ENCODE measurements at regions not wholly inside any gene's neighbourhood (a gene's known extent, or its start where the extent isn't known, plus 50 kb on each side); places are given as distances from the start of the nearest gene placed in this dataset.

GRCh38 chr11:45500451-45500850 lies 165.0 kb downstream of the CHST1 start:
- Histone ChIP-seq H3K27ac (no peak overlapping the region), H3K4me1 (no peaks in the 10 kb centered on the region), H3K9me3 (no peaks in the 10 kb centered on the region), H3K27me3 (peaks cover 0 to 17% (median 0%) of the 10 kb centered on the region in 3 donors), H3K4me3 (no peak overlapping the region), H3K36me3 (no peaks in the 10 kb centered on the region)
- ATAC-seq: no peak
- no peak for DNase-seq
- in situ Hi-C loops (cut with MboI; ENCODE audit: low sequenced_read_pairs in 4 of 4): no loop called here
- intact Hi-C loops (cut with DNase I; ENCODE audit: low total_unique reads): no loop called here
- TF ChIP-seq CTCF (IDR thresholded peaks at IDR 0.05 in 4 of 5, conservative IDR thresholded peaks at IDR 0.05 in 1 of 5) (no peak), POLR2A (IDR thresholded peaks at IDR 0.05) (no peak)

GRCh38 chr11:45494738-45495137 lies 170.7 kb downstream of the CHST1 start:
- Histone ChIP-seq H3K36me3 (no peaks in the 10 kb centered on the region), H3K27me3 (peaks cover 0 to 16% (median 3%) of the 10 kb centered on the region in 3 donors), H3K4me3 (no peak overlapping the region), H3K4me1 (no peaks in the 10 kb centered on the region), H3K27ac (no peak overlapping the region), H3K9me3 (no peaks in the 10 kb centered on the region)
- no peak for ATAC-seq
- intact Hi-C loops (cut with DNase I; ENCODE audit: low total_unique reads) (loop anchor here (10.0 kb wide), 1 partner anchor 50 kb away; no protein-coding TSS in a partner anchor), in situ Hi-C loops (cut with MboI; ENCODE audit: low sequenced_read_pairs in 4 of 4) (no loop called here)
- no peak for DNase-seq
- no peak for TF ChIP-seq POLR2A (IDR thresholded peaks at IDR 0.05)
- no peak for TF ChIP-seq CTCF (IDR thresholded peaks at IDR 0.05 in 4 of 5, conservative IDR thresholded peaks at IDR 0.05 in 1 of 5)

- H3K4me3 ChIP-seq: no peak overlapping the region
- H3K4me1 ChIP-seq: no peaks in the 10 kb centered on the region
- ATAC-seq: no peak
- H3K27me3 ChIP-seq: peaks cover 0 to 10% (median 3%) of the 10 kb centered on the region in 3 donors
- in situ Hi-C loops (cut with MboI; ENCODE audit: low sequenced_read_pairs in 4 of 4) (no loop called here), intact Hi-C loops (cut with DNase I; ENCODE audit: low total_unique reads) (no loop called here)
- H3K9me3 ChIP-seq: no peaks in the 10 kb centered on the region
- DNase-seq: no peak
- TF ChIP-seq CTCF (IDR thresholded peaks at IDR 0.05 in 4 of 5, conservative IDR thresholded peaks at IDR 0.05 in 1 of 5) (no peak), POLR2A (IDR thresholded peaks at IDR 0.05) (no peak)
- no peak overlapping the region for H3K27ac ChIP-seq
- no peaks in the 10 kb centered on the region for H3K36me3 ChIP-seq
Observed at GRCh38 chr11:45489281-45489905, 176.0 kb downstream of the CHST1 start.

- peaks cover 0 to 10% (median 4%) of the 10 kb centered on the region in 3 donors for H3K27me3 ChIP-seq
- in situ Hi-C loops (cut with MboI; ENCODE audit: low sequenced_read_pairs in 4 of 4): no loop called here
Observed at GRCh38 chr11:45486461-45486860, 179.0 kb downstream of the CHST1 start.

More at GRCh38 chr11:45486461-45486860, 179.0 kb downstream of the CHST1 start:
- TF ChIP-seq POLR2A (IDR thresholded peaks at IDR 0.05): no peak
- TF ChIP-seq CTCF (IDR thresholded peaks at IDR 0.05 in 4 of 5, conservative IDR thresholded peaks at IDR 0.05 in 1 of 5): no peak
- H3K9me3 ChIP-seq: no peaks in the 10 kb centered on the region
- H3K4me3 ChIP-seq: no peak overlapping the region
- DNase-seq (no peak), ATAC-seq (no peak)
- intact Hi-C loops (cut with DNase I; ENCODE audit: low total_unique reads): no loop called here
- no peaks in the 10 kb centered on the region for H3K4me1 ChIP-seq
- H3K27ac ChIP-seq: no peak overlapping the region
- H3K36me3 ChIP-seq: no peaks in the 10 kb centered on the region
